Body of pancreas (tissue), 4 donors: ENCODE measurements at regions not wholly inside any gene's neighbourhood (a gene's known extent, or its start where the extent isn't known, plus 50 kb on each side); places are given as distances from the start of the nearest gene placed in this dataset.

Source experiments
- ATAC-seq: fragments of 150-250 bp; one replicate; pipeline ENCODE4 v1.9.1; 2016
- DNase-seq, 4 donors: peaks; one replicate each; pipeline ENCODE4 v3.0.0-alpha.2; 2019
- H3K27ac ChIP-seq, 4 donors: fragments of 200-600 bp; sonication (generic); 1 replicate in 3 of 4; 2 replicates in 1 of 4; pipeline versions ENCODE4 v1.5.1 to v1.6.1; 2016 to 2019; ENCODE audit warnings: mild to moderate bottlenecking in 1 of 4, mixed read lengths in 1 of 4, moderate library complexity in 1 of 4
- H3K27me3 ChIP-seq, 2 donors: fragments of 200-600 bp; sonication (generic); one replicate each; pipeline ENCODE4 v1.6.0; 2016; ENCODE audit warnings: mild to moderate bottlenecking in 1 of 2
- H3K36me3 ChIP-seq, 2 donors: fragments of 200-600 bp; sonication (generic); replicated peaks in 1 of 2; 2 replicates each; pipeline ENCODE4 v1.5.1; 2016; ENCODE audit warnings: low read depth in 2 of 2; ENCODE audit not compliant: insufficient read depth in 1 of 2
- H3K4me1 ChIP-seq: fragments of 200-600 bp; sonication (generic); one replicate; pipeline ENCODE4 v1.6.0; 2016
- H3K4me3 ChIP-seq, 2 donors: fragments of 200-600 bp; sonication (generic); 1 replicate in 1 of 2; 2 replicates in 1 of 2; pipeline ENCODE4 v1.5.1; 2016 to 2019
- H3K9me3 ChIP-seq, 3 donors: fragments of 200-600 bp; sonication (generic); 1 replicate in 2 of 3; 2 replicates in 1 of 3; pipeline ENCODE4 v1.5.1; 2016
- CTCF ChIP-seq, 7 experiments: fragments of 450-650 bp in 4 of 7; fragments of 200-600 bp in 3 of 7; sonication (generic) in 3 of 7; IDR thresholded peaks; one replicate each; pipeline ENCODE4 v1.5.1; 2016 to 2019; ENCODE audit warnings: antibody characterized with exemption in 7 of 7
- POLR2A ChIP-seq, 3 donors: fragments of 450-650 bp; IDR thresholded peaks; one replicate each; pipeline ENCODE4 v1.6.1; 2016; ENCODE audit warnings: antibody characterized with exemption in 3 of 3, mild to moderate bottlenecking in 2 of 3
- WGBS, 2 donors: methylation state at CpG; one replicate each; pipeline ENCODE4 v1.1.5; 2017; 5-methylcytosine and 5-hydroxymethylcytosine counted together
- intact Hi-C: fragments of 100-400 bp; cut with DNase I; formaldehyde crosslinking; loops from one replicate; pipeline ENCODE4 v1.15.1; 2023

DNA sequence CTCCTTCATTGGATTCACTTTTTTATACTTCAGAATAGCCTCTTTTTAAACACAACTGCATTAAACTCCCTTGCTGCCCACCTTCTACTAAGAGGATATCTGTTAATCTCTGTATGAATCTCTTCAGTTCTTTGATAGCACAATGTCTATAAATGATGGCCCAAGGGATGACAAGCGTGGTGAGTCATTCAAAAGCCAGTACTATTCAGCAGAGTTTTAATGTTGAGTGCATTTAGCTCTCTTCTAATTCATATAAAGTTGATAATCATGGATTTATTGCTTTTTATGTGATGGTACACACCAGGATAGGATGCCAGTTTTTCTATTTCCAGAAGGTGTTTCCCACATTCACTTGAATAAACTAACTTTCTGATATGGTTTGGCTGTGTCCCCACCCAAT, 57.4 kb upstream of the HECTD2 start:
- WGBS, 2 donors = 90 to 100% methylated on average over 1 of the region's 1 CpG
- Histone ChIP-seq H3K27ac (no peak overlapping the region), H3K4me3 (no peak overlapping the region), H3K27me3 (no peaks in the 10 kb centered on the region), H3K9me3 (no peaks in the 10 kb centered on the region), H3K36me3 (no peaks in the 10 kb centered on the region), H3K4me1 (peaks cover 13% of the 10 kb centered on the region)
- DNase-seq = no peak
- ATAC-seq = no peak
- intact Hi-C loops = no loop called here
- no peak for TF ChIP-seq CTCF (IDR thresholded peaks at IDR 0.05)
- TF ChIP-seq POLR2A (IDR thresholded peaks at IDR 0.05) = no peak

DNA sequence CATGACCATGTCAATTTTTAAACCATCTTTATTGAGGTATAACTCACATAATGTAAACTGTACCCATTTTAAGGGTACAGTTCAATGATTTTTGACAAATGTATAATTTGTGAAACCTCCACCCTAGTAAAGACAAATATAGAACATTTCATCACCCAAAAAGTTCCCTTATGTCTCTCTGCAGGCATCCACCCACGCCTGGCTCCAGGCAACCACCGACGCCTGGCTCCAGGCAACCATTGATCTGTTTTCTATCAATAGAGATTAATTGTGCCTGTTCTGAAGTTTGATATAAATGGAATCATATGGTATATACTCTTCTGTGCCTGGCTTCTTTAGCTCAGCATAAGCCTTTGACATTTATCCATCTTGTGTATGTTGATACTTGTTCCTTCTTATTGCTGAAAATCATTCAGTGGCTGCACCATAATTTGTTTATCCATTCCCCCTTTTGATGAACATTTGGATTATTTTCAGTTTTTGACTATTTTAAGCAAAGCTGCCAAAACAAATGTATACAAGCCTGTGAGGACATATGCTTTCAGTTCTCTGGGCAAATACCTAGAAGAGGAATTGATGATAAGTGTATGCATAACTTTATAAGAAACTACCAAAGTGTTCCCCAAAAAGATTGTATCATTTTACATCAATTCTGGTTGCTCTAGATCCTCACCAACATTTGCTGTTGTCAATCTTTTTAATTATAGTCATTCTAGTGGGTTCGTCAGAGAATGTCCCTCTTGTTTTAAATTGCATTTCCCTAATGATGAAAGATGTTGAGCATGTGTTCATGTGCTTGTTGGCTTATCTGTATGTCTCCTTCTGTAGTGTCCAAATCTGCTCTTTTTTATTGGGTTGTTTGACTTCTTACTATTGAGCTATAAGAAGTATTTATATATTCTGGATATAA, 55.7 kb upstream of the HECTD2 start:
- 77 to 84% methylated on average over 4 of the region's 4 CpGs for WGBS, 2 donors
- Histone ChIP-seq H3K36me3 (no peaks in the 10 kb centered on the region), H3K9me3 (no peaks in the 10 kb centered on the region), H3K27ac (no peak overlapping the region), H3K4me1 (peaks cover 13% of the 10 kb centered on the region), H3K27me3 (no peaks in the 10 kb centered on the region), H3K4me3 (no peak overlapping the region)
- intact Hi-C loops = no loop called here
- ATAC-seq = no peak
- TF ChIP-seq CTCF (IDR thresholded peaks at IDR 0.05) (no peak), POLR2A (IDR thresholded peaks at IDR 0.05) (no peak)
- DNase-seq = no peak

GRCh38 chr10:91355998-91356397, 54.1 kb upstream of the HECTD2 start:
- intact Hi-C loops = no loop called here
- 93 to 95% methylated on average over 3 of the region's 3 CpGs for WGBS, 2 donors
- no peaks in the 10 kb centered on the region for H3K9me3 ChIP-seq
- no peak overlapping the region for H3K27ac ChIP-seq
- no peaks in the 10 kb centered on the region for H3K36me3 ChIP-seq
- TF ChIP-seq CTCF (IDR thresholded peaks at IDR 0.05) (no peak), POLR2A (IDR thresholded peaks at IDR 0.05) (no peak)
- H3K4me3 ChIP-seq = no peak overlapping the region
- DNase-seq (no peak), ATAC-seq (no peak)
- no peaks in the 10 kb centered on the region for H3K27me3 ChIP-seq
- peaks cover 7% of the 10 kb centered on the region for H3K4me1 ChIP-seq

DNA sequence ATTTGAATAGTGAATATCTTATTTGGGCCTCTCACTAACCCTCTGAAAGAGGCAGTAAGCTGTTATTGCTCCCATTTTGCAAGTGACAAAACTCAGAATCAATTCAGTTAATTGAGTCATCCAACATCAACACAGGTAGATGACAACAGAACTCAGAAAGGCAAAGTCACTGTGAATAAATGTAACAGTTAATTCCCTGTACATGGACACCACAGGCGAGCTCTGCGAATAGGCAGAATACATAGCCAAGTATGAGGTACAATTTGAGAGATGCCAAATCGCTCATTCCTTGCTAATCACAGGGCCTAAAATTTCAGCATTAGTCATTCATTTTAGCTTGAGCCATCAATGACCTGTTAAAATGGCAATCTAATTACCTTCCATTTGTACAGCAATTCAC, 52.6 kb upstream of the HECTD2 start:
- 89 to 99% methylated on average over 3 of the region's 3 CpGs for WGBS, 2 donors
- ATAC-seq = no peak
- TF ChIP-seq CTCF (IDR thresholded peaks at IDR 0.05) (no peak), POLR2A (IDR thresholded peaks at IDR 0.05) (no peak)
- Histone ChIP-seq H3K4me3 (no peak overlapping the region), H3K27me3 (no peaks in the 10 kb centered on the region), H3K4me1 (no peaks in the 10 kb centered on the region), H3K27ac (no peak overlapping the region), H3K36me3 (no peaks in the 10 kb centered on the region), H3K9me3 (no peaks in the 10 kb centered on the region)
- intact Hi-C loops = no loop called here
- DNase-seq = no peak
